Liver (tissue), 8 donors: ENCODE measurements at regions not wholly inside any gene's neighbourhood (a gene's known extent, or its start where the extent isn't known, plus 50 kb on each side); places are given as distances from the start of the nearest gene placed in this dataset.

Source experiments
- DNase-seq: peaks from one replicate; pipeline ENCODE4 v3.0.0-alpha.2; 2017; ENCODE audit warnings: low spot score
- H3K27ac ChIP-seq, 2 donors: one replicate each; pipeline ENCODE4 v1.7.0; 2013; ENCODE audit warnings: inconsistent platforms in 2 of 2, low read length in 2 of 2, control low read depth in 1 of 2, low read depth in 1 of 2, mild to moderate bottlenecking in 1 of 2
- H3K27me3 ChIP-seq, 4 donors: one replicate each; pipeline versions ENCODE4 v1.6.1 to v1.7.0; 2013; ENCODE audit warnings: low read length in 3 of 4, inconsistent platforms in 1 of 4, mild to moderate bottlenecking in 1 of 4, moderate library complexity in 1 of 4; ENCODE audit not compliant: control insufficient read depth in 4 of 4, insufficient read depth in 4 of 4
- H3K36me3 ChIP-seq, 4 donors: one replicate each; pipeline versions ENCODE4 v1.6.1 to v1.7.0; 2013; ENCODE audit warnings: low read length in 3 of 4, mild to moderate bottlenecking in 3 of 4, low read depth in 1 of 4, moderate library complexity in 1 of 4; ENCODE audit not compliant: control insufficient read depth in 4 of 4, insufficient read depth in 3 of 4
- H3K4me1 ChIP-seq, 4 donors: one replicate each; pipeline versions ENCODE4 v1.6.1 to v1.7.0; 2013; ENCODE audit warnings: low read length in 3 of 4, mild to moderate bottlenecking in 3 of 4, moderate library complexity in 1 of 4; ENCODE audit not compliant: control insufficient read depth in 4 of 4, insufficient read depth in 4 of 4
- H3K4me3 ChIP-seq, 3 donors: one replicate each; pipeline versions ENCODE4 v1.6.1 to v1.7.0; 2013; ENCODE audit warnings: low read length in 3 of 3, control low read depth in 1 of 3, low read depth in 1 of 3, mild to moderate bottlenecking in 1 of 3
- H3K9ac ChIP-seq, 2 donors: one replicate each; pipeline ENCODE4 v1.7.0; 2013; ENCODE audit warnings: low read length in 2 of 2, mild to moderate bottlenecking in 2 of 2, moderate library complexity in 2 of 2, control low read depth in 1 of 2, low read depth in 1 of 2
- H3K9me3 ChIP-seq, 4 donors: one replicate each; pipeline versions ENCODE4 v1.6.1 to v1.7.0; 2013; ENCODE audit warnings: low read length in 3 of 4; ENCODE audit not compliant: control insufficient read depth in 4 of 4
- EGR1 ChIP-seq, 2 donors: IDR thresholded peaks; 2 replicates each; pipeline ENCODE4 v1.6.1; 2016 to 2018; ENCODE audit warnings: antibody characterized with exemption in 2 of 2, low read depth in 2 of 2
- FOXA2 ChIP-seq: IDR thresholded peaks from 2 replicates; pipeline ENCODE4 v1.6.1; 2016; ENCODE audit warnings: antibody characterized with exemption
- HNF4G ChIP-seq: IDR thresholded peaks from 2 replicates; pipeline ENCODE4 v1.6.1; 2016; ENCODE audit warnings: antibody characterized with exemption
- JUND ChIP-seq, 2 donors: IDR thresholded peaks; 2 replicates each; pipeline ENCODE4 v1.6.1; 2016; ENCODE audit warnings: antibody characterized with exemption in 2 of 2
- NR2F2 ChIP-seq: IDR thresholded peaks from 2 replicates; pipeline ENCODE4 v1.6.1; 2016; ENCODE audit warnings: antibody characterized with exemption
- RXRA ChIP-seq, 2 donors: IDR thresholded peaks; 2 replicates each; pipeline ENCODE4 v1.6.1; 2017 to 2018; ENCODE audit warnings: antibody characterized with exemption in 2 of 2, mild to moderate bottlenecking in 1 of 2
- TAF1 ChIP-seq: conservative IDR thresholded peaks from 2 replicates; pipeline ENCODE4 v1.6.1; 2016; ENCODE audit warnings: antibody characterized with exemption, mild to moderate bottlenecking
- WGBS: extraction: QIAGEN DNeasy Blood & Tissue Kit; methylation state at CpG from one replicate; pipeline ENCODE4 v1.1.7; 2013; 5-methylcytosine and 5-hydroxymethylcytosine counted together
- TF ChIP-seq, protein P1 (sequence below): IDR thresholded peaks from 2 replicates; pipeline ENCODE4 v1.6.1; 2016; ENCODE audit warnings: antibody characterized with exemption, mild to moderate bottlenecking
- TF ChIP-seq, protein P2 (sequence below): fragments of 150-350 bp; IDR thresholded peaks from 2 replicates; pipeline ENCODE4 v1.5.1; 2017; ENCODE audit warnings: improper control_type of control experiment, low read depth, low read length; ENCODE audit not compliant: missing input control
- TF ChIP-seq, protein P3 (sequence below): IDR thresholded peaks from 2 replicates; pipeline ENCODE4 v1.6.1; 2016; ENCODE audit warnings: antibody characterized with exemption
- donor health status: healthy.
- donor health status: healthy.
- donor health status: healthy.
- donor health status: healthy.
- donor health status: healthy.

DNA sequence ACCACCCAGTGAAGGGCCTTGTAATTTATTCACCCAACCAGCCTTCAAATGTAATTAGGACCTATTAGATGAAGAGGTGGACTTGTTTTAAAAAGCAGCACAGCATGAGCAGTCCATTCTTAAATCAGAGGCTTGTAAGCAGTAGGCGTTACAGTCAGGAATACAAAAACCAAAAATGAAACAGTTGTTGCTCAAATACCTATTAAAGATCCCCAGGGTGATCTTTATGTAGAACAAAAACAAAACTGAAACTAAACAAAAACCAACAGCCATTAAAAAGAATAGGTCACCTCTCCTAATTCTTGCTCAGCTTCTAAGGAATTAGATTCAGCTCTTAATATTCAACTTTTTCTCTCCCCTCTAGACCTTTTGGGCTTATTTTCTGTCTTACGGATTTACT lies 104.9 kb upstream of the ST8SIA2 start:
- H3K36me3 ChIP-seq = no peaks in the 10 kb centered on the region
- H3K4me1 ChIP-seq = peaks cover 0 to 6% (median 2%) of the 10 kb centered on the region in 4 donors
- no peak for DNase-seq
- no peak overlapping the region for H3K4me3 ChIP-seq
- TF ChIP-seq, protein P1, sequence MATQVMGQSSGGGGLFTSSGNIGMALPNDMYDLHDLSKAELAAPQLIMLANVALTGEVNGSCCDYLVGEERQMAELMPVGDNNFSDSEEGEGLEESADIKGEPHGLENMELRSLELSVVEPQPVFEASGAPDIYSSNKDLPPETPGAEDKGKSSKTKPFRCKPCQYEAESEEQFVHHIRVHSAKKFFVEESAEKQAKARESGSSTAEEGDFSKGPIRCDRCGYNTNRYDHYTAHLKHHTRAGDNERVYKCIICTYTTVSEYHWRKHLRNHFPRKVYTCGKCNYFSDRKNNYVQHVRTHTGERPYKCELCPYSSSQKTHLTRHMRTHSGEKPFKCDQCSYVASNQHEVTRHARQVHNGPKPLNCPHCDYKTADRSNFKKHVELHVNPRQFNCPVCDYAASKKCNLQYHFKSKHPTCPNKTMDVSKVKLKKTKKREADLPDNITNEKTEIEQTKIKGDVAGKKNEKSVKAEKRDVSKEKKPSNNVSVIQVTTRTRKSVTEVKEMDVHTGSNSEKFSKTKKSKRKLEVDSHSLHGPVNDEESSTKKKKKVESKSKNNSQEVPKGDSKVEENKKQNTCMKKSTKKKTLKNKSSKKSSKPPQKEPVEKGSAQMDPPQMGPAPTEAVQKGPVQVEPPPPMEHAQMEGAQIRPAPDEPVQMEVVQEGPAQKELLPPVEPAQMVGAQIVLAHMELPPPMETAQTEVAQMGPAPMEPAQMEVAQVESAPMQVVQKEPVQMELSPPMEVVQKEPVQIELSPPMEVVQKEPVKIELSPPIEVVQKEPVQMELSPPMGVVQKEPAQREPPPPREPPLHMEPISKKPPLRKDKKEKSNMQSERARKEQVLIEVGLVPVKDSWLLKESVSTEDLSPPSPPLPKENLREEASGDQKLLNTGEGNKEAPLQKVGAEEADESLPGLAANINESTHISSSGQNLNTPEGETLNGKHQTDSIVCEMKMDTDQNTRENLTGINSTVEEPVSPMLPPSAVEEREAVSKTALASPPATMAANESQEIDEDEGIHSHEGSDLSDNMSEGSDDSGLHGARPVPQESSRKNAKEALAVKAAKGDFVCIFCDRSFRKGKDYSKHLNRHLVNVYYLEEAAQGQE = no peak
- TF ChIP-seq EGR1 (IDR thresholded peaks at IDR 0.05; ENCODE audit: low read depth in 2 of 2) (no peak), HNF4G (no peak), NR2F2 (no peak)
- TF ChIP-seq, protein P2, sequence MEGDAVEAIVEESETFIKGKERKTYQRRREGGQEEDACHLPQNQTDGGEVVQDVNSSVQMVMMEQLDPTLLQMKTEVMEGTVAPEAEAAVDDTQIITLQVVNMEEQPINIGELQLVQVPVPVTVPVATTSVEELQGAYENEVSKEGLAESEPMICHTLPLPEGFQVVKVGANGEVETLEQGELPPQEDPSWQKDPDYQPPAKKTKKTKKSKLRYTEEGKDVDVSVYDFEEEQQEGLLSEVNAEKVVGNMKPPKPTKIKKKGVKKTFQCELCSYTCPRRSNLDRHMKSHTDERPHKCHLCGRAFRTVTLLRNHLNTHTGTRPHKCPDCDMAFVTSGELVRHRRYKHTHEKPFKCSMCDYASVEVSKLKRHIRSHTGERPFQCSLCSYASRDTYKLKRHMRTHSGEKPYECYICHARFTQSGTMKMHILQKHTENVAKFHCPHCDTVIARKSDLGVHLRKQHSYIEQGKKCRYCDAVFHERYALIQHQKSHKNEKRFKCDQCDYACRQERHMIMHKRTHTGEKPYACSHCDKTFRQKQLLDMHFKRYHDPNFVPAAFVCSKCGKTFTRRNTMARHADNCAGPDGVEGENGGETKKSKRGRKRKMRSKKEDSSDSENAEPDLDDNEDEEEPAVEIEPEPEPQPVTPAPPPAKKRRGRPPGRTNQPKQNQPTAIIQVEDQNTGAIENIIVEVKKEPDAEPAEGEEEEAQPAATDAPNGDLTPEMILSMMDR = no peak
- TF ChIP-seq, protein P3, sequence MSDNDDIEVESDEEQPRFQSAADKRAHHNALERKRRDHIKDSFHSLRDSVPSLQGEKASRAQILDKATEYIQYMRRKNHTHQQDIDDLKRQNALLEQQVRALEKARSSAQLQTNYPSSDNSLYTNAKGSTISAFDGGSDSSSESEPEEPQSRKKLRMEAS = no peak
- H3K9ac ChIP-seq = no peak overlapping the region
- 78% methylated on average over 2 of the region's 2 CpGs for WGBS
- H3K9me3 ChIP-seq = no peaks in the 10 kb centered on the region
- H3K27ac ChIP-seq = no peak overlapping the region
- H3K27me3 ChIP-seq = no peaks in the 10 kb centered on the region

DNA sequence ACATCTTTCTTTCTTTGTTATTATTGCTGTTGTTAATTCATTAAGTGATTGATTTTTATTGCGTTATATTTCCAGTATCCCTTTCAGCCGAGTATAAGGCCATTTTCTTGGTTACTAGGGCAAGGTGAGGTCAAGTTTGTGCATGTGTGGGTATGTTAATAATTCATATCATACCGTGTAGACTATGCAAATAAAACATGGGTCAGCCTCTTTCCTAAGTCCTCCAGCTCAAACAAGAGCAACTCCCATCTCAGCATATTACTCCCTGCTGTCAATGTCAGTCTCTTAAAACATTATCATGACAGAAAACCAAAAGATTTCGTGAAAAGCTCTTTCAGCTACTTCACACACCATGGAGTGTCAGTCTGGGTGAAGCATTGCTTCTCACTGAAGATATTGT lies 103.9 kb upstream of the ST8SIA2 start:
- Histone ChIP-seq H3K4me1 (no peaks in the 10 kb centered on the region), H3K4me3 (no peak overlapping the region), H3K9ac (no peak overlapping the region), H3K27me3 (peaks cover 0 to under 1% (median 0%) of the 10 kb centered on the region in 4 donors), H3K36me3 (no peaks in the 10 kb centered on the region), H3K27ac (no peak overlapping the region), H3K9me3 (no peaks in the 10 kb centered on the region)
- 73% methylated on average over 4 of the region's 4 CpGs for WGBS
- TF ChIP-seq, protein P1 = no peak
- TF ChIP-seq EGR1 (IDR thresholded peaks at IDR 0.05; ENCODE audit: low read depth in 2 of 2) (no peak), RXRA (IDR thresholded peaks at IDR 0.05) (no peak), FOXA2 (no peak), JUND (IDR thresholded peaks at IDR 0.05) (no peak), TAF1 (no peak)
- TF ChIP-seq, protein P3 = no peak
- no peak for DNase-seq
